Activated CD8-positive, alpha-beta memory T cell treated with anti-CD3 and anti-CD28 coated beads, Interleukin-2, amount 50 U/mL, for 4 hours (primary cell): ENCODE measurements at regions not wholly inside any gene's neighbourhood (a gene's known extent, or its start where the extent isn't known, plus 50 kb on each side); places are given as distances from the start of the nearest gene placed in this dataset.

Source experiments
- DNase-seq: peaks from one replicate; pipeline ENCODE4 v3.0.0-alpha.2; 2020

GRCh38 chr11:91800208-91800914 lies 424.3 kb upstream of the FAT3 start:
- no peak for DNase-seq

GRCh38 chr11:91798240-91798639 lies 426.4 kb upstream of the FAT3 start:
- DNase-seq, result no peak

- no peak for DNase-seq
Measured at GRCh38 chr11:91796999-91797398, 427.6 kb upstream of the FAT3 start.

- no peak for DNase-seq
Measured at GRCh38 chr11:91795139-91795887, 429.3 kb upstream of the FAT3 start.

- no peak for DNase-seq
Measured at GRCh38 chr11:91794146-91794545, 430.5 kb upstream of the FAT3 start.

- no peak for DNase-seq
Measured at GRCh38 chr11:91792779-91793262, 431.8 kb upstream of the FAT3 start.

GRCh38 chr11:91791171-91791468 lies 433.5 kb upstream of the FAT3 start:
- no peak for DNase-seq

GRCh38 chr11:91790346-91791170 lies 434.1 kb upstream of the FAT3 start:
- no peak for DNase-seq

- no peak for DNase-seq
Measured at GRCh38 chr11:91788764-91789163, 435.9 kb upstream of the FAT3 start.

GRCh38 chr11:91786097-91786496 lies 438.5 kb upstream of the FAT3 start:
- no peak for DNase-seq

GRCh38 chr11:91783173-91783572 lies 441.4 kb upstream of the FAT3 start:
- no peak for DNase-seq

- DNase-seq, result no peak
Measured at GRCh38 chr11:91778758-91779157, 445.9 kb upstream of the FAT3 start.

- no peak for DNase-seq
Measured at GRCh38 chr11:91776655-91777054, 448.0 kb upstream of the FAT3 start.

GRCh38 chr11:91773090-91773489 lies 451.5 kb upstream of the FAT3 start:
- no peak for DNase-seq

GRCh38 chr11:91771961-91772360 lies 452.7 kb upstream of the FAT3 start:
- no peak for DNase-seq

- DNase-seq, result no peak
Measured at GRCh38 chr11:91768783-91769182, 455.8 kb upstream of the FAT3 start.

GRCh38 chr11:91763331-91763730 lies 461.3 kb upstream of the FAT3 start:
- no peak for DNase-seq

- DNase-seq, result no peak
Measured at GRCh38 chr11:91761406-91762025, 463.1 kb upstream of the FAT3 start.

GRCh38 chr11:91756829-91757480 lies 467.7 kb upstream of the FAT3 start:
- no peak for DNase-seq

- no peak for DNase-seq
Measured at GRCh38 chr11:91755951-91756707, 468.5 kb upstream of the FAT3 start.

- no peak for DNase-seq
Measured at GRCh38 chr11:91755526-91755925, 469.1 kb upstream of the FAT3 start.

- no peak for DNase-seq
Measured at GRCh38 chr11:91749251-91749650, 475.4 kb upstream of the FAT3 start.
